ENCODE measurements at regions not wholly inside any gene's neighbourhood (a gene's known extent, or its start where the extent isn't known, plus 50 kb on each side); places are given as distances from the start of the nearest gene placed in this dataset.
"Not testable (repeated sequence)": the region's sequence is repeated elsewhere in the genome, so short reads cannot be mapped to it uniquely, and the experiment has no call there.

DNA sequence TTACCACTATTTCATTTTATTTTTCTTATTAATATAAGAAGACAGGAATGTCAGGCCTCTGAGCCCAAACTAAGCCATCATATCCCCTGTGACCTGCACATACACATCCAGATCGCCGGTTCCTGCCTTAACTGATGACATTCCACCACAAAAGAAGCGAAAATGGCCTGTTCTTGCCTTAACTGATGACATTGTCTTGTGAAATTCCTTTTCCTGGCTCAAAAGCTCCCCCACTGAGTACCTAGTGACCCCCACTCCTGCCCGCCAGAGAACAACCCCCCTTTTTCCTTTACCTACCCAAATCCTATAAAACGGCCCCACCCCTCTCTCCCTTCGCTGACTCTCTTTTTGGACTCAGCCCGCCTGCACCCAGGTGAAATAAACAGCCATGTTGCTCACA, 77.8 kb upstream of the FANCL start:
- TF ChIP-seq, protein P1, sequence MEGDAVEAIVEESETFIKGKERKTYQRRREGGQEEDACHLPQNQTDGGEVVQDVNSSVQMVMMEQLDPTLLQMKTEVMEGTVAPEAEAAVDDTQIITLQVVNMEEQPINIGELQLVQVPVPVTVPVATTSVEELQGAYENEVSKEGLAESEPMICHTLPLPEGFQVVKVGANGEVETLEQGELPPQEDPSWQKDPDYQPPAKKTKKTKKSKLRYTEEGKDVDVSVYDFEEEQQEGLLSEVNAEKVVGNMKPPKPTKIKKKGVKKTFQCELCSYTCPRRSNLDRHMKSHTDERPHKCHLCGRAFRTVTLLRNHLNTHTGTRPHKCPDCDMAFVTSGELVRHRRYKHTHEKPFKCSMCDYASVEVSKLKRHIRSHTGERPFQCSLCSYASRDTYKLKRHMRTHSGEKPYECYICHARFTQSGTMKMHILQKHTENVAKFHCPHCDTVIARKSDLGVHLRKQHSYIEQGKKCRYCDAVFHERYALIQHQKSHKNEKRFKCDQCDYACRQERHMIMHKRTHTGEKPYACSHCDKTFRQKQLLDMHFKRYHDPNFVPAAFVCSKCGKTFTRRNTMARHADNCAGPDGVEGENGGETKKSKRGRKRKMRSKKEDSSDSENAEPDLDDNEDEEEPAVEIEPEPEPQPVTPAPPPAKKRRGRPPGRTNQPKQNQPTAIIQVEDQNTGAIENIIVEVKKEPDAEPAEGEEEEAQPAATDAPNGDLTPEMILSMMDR (IDR thresholded peaks at IDR 0.05) = not testable (repeated sequence)
- not testable (repeated sequence) for TF ChIP-seq POLR2A (IDR thresholded peaks at IDR 0.05)

Measured in Peyer's patch (tissue), 4 donors.